ENCODE measurements at regions not wholly inside any gene's neighbourhood (a gene's known extent, or its start where the extent isn't known, plus 50 kb on each side); places are given as distances from the start of the nearest gene placed in this dataset.

DNA sequence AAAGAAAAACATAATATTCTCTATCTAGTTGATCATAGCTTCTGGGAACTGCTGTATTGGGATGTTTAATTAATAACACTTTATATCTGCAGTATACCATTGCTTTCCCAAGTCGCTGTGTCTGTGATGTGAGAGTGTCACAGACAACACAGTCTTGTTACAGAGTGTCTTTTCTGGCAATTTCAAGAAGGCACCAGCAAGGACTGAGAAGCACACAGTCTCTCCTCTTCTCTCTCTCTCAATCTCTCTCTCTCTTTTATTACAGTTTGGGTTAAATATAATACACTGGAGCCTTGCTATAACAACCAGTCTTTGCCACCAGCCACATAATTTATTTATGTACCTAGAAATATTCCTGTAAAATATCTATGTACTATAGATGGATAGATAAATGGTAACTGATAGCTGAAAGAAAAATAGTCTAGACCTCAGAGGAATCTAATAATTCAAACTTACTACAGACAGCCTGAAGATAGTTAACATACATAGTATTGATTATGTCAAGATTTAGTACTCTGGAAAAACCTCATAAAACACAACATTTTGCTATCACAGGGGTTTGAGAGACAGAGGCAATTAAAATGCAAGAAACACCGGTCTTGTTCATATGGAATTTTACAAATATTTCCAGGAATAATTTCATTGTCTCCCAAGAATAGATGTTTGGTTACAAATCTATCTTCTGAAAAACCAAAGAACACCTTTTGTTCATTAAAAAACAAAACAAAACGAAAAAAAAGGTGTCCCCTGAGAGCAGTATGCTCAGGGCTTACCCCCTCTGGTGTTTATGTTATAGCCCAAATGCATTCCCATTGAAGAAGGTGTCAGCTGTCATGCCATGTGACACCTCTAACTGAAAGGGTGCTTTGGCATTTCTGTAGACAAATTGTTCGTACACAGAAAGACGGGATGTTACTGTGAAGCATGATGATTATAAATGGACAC, 507.8 kb downstream of the TBC1D4 start:
- Histone ChIP-seq H3K36me3 (replicated peaks; ENCODE audit: insufficient read depth, low read length) (no peaks in the 10 kb centered on the region), H3K27ac (ENCODE audit: low read length) (no peak overlapping the region), H3K9me3 (replicated peaks; ENCODE audit: insufficient read depth, low read length) (no peaks in the 10 kb centered on the region), H3K4me1 (ENCODE audit: low read length) (no peaks in the 10 kb centered on the region), H3F3A (ENCODE audit: insufficient read depth, low read length) (no peaks in the 10 kb centered on the region), H3K9me2 (replicated peaks; ENCODE audit: insufficient read depth, low read length) (no peaks in the 10 kb centered on the region), H3K79me2 (ENCODE audit: low read length) (no peaks in the 10 kb centered on the region), H3K4me2 (ENCODE audit: low read depth, low read length) (no peak overlapping the region), H3K27me3 (replicated peaks; ENCODE audit: insufficient read depth, low read length) (no peaks in the 10 kb centered on the region), H3K4me3 (ENCODE audit: low read length) (no peak overlapping the region), H2AFZ (ENCODE audit: low read length) (no peak overlapping the region), H3K9ac (ENCODE audit: low read length) (no peak overlapping the region), H4K20me1 (ENCODE audit: insufficient read depth, low read length) (no peaks in the 10 kb centered on the region)
- DNase-seq, result no peak
- TF ChIP-seq CTCF (IDR thresholded peaks at IDR 0.05; ENCODE audit: low read length) (no peak), EZH2 (optimal IDR thresholded peaks at IDR 0.05; ENCODE audit: low read depth, low read length) (no peak), EZH2phosphoT487 (IDR thresholded peaks at IDR 0.05; ENCODE audit: low read length) (no peak)

DNA sequence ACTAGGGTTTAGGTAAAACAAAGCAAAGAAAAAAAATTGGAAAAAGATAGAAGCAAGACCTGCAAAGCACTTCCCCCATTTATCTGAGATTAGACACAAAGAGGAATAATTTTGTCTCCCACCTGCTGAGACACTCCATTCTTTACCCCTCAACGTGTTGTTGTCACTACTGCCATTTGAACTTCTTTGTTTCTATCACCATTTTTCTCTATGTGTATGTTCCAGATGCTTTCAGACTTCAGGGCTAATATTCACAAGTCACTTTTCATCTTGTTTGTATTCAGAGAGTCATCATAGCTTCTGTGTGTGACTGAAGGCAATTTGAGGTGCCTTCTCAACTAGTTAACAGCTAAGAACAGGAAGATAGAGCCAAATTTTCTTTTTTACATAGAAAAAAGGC, 512.5 kb downstream of the TBC1D4 start:
- H3F3A ChIP-seq (ENCODE audit: insufficient read depth, low read length), result no peaks in the 10 kb centered on the region
- TF ChIP-seq CTCF (IDR thresholded peaks at IDR 0.05; ENCODE audit: low read length) (no peak), EZH2phosphoT487 (IDR thresholded peaks at IDR 0.05; ENCODE audit: low read length) (no peak), EZH2 (optimal IDR thresholded peaks at IDR 0.05; ENCODE audit: low read depth, low read length) (no peak)
- no peaks in the 10 kb centered on the region for H4K20me1 ChIP-seq (ENCODE audit: insufficient read depth, low read length)
- no peak overlapping the region for H3K27ac ChIP-seq (ENCODE audit: low read length)
- no peak for DNase-seq
- H3K4me3 ChIP-seq (ENCODE audit: low read length), result no peak overlapping the region
- H3K9ac ChIP-seq (ENCODE audit: low read length), result no peak overlapping the region
- H3K9me3 ChIP-seq (replicated peaks; ENCODE audit: insufficient read depth, low read length), result no peaks in the 10 kb centered on the region
- no peaks in the 10 kb centered on the region for H3K9me2 ChIP-seq (replicated peaks; ENCODE audit: insufficient read depth, low read length)
- H3K79me2 ChIP-seq (ENCODE audit: low read length), result no peaks in the 10 kb centered on the region
- H3K4me2 ChIP-seq (ENCODE audit: low read depth, low read length), result no peak overlapping the region
- no peak overlapping the region for H2AFZ ChIP-seq (ENCODE audit: low read length)
- H3K4me1 ChIP-seq (ENCODE audit: low read length), result no peaks in the 10 kb centered on the region
- H3K36me3 ChIP-seq (replicated peaks; ENCODE audit: insufficient read depth, low read length), result no peaks in the 10 kb centered on the region
- no peaks in the 10 kb centered on the region for H3K27me3 ChIP-seq (replicated peaks; ENCODE audit: insufficient read depth, low read length)

DNA sequence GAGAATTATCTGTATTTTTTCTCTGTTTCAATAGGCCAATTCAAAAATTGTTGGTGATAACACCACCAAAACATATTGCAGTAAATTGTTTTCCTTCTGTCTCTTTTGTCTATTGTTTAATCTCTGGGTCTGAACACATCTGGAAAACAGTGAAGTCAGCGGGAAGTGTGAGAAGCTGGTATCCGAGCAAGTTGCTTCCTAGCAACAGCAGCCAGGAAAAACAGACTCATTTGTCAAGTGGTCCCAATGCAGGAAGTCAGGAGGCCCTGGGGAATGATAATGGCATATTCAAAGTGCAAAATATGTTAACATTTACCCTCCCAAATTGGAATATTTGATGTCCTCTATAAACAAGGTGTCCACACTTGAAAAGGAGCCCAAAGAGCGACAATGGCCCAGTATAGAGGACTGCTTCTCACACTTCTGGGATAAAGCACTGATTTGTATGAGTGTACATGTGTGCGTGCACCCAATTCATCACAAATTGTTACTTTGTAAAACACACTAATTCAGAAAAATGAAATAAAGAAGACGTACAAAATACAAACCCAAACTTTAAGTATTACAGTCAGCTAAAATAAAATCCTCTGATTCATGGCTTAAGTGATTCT, 515.0 kb downstream of the TBC1D4 start:
- Histone ChIP-seq H3K27ac (ENCODE audit: low read length) (no peak overlapping the region), H3K4me1 (ENCODE audit: low read length) (no peaks in the 10 kb centered on the region), H3K9me2 (replicated peaks; ENCODE audit: insufficient read depth, low read length) (no peaks in the 10 kb centered on the region), H3K79me2 (ENCODE audit: low read length) (no peaks in the 10 kb centered on the region), H3K4me3 (ENCODE audit: low read length) (no peak overlapping the region), H3K27me3 (replicated peaks; ENCODE audit: insufficient read depth, low read length) (no peaks in the 10 kb centered on the region), H3K9ac (ENCODE audit: low read length) (no peak overlapping the region), H3K4me2 (ENCODE audit: low read depth, low read length) (no peak overlapping the region), H4K20me1 (ENCODE audit: insufficient read depth, low read length) (no peaks in the 10 kb centered on the region), H3K9me3 (replicated peaks; ENCODE audit: insufficient read depth, low read length) (no peaks in the 10 kb centered on the region), H2AFZ (ENCODE audit: low read length) (no peak overlapping the region), H3F3A (ENCODE audit: insufficient read depth, low read length) (no peaks in the 10 kb centered on the region), H3K36me3 (replicated peaks; ENCODE audit: insufficient read depth, low read length) (no peaks in the 10 kb centered on the region)
- no peak for DNase-seq
- no peak for TF ChIP-seq EZH2 (optimal IDR thresholded peaks at IDR 0.05; ENCODE audit: low read depth, low read length)
- TF ChIP-seq CTCF (IDR thresholded peaks at IDR 0.05; ENCODE audit: low read length), result no peak
- TF ChIP-seq EZH2phosphoT487 (IDR thresholded peaks at IDR 0.05; ENCODE audit: low read length), result no peak
